Fibroblast of lung (primary cell): ENCODE measurements at regions not wholly inside any gene's neighbourhood (a gene's known extent, or its start where the extent isn't known, plus 50 kb on each side); places are given as distances from the start of the nearest gene placed in this dataset.

ENCODE experiments used
- EZH2 ChIP-seq: IDR thresholded peaks from 2 replicates; pipeline ENCODE4 v1.5.1; 2012; ENCODE audit warnings: low read length, control low read depth, mild to moderate bottlenecking; ENCODE audit errors: missing control alignments
- TF ChIP-seq, protein P1 (sequence below), 2 donors: IDR thresholded peaks in 1 of 2; conservative IDR thresholded peaks in 1 of 2; 1 replicate in 1 of 2; 2 replicates in 1 of 2; pipeline ENCODE4 v1.5.1; 2011 to 2012; ENCODE audit warnings: low read length in 2 of 2, control low read depth in 1 of 2, inconsistent platforms in 1 of 2, low read depth in 1 of 2, mild to moderate bottlenecking in 1 of 2

DNA sequence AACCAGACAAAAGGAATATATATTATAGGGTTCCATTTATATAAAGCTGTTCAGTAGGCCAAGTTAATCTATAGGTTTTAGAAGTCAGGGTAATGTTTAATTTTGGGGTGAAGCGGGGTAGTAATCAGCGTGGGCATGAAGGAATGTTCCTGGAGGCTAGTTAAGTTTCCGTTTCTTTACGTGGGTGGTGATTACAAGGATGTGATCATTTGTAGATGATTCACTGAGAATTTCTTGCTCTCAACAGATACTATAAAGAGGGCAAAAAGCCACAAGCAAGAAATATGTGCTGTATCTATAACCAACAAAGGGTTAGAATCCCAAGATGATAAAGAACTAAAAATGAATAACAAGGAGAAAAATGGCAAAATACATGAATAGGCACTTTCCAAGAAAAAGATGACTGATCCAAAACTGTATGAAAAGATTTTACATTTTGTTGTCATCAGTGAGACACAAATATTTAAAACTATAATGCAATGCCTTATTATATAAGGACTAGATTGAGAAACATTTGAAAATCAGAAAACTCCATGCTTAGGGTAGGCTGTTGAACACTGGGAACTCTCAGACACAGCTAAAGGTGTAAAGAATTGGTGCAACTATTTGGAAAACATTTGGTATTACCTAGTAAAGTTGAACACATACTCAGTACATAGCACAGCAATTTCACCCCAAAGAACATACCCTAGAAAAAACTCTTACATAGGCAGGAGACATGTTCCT lies 224.3 kb upstream of the S1PR3 start:
- TF ChIP-seq, protein P1, sequence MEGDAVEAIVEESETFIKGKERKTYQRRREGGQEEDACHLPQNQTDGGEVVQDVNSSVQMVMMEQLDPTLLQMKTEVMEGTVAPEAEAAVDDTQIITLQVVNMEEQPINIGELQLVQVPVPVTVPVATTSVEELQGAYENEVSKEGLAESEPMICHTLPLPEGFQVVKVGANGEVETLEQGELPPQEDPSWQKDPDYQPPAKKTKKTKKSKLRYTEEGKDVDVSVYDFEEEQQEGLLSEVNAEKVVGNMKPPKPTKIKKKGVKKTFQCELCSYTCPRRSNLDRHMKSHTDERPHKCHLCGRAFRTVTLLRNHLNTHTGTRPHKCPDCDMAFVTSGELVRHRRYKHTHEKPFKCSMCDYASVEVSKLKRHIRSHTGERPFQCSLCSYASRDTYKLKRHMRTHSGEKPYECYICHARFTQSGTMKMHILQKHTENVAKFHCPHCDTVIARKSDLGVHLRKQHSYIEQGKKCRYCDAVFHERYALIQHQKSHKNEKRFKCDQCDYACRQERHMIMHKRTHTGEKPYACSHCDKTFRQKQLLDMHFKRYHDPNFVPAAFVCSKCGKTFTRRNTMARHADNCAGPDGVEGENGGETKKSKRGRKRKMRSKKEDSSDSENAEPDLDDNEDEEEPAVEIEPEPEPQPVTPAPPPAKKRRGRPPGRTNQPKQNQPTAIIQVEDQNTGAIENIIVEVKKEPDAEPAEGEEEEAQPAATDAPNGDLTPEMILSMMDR (conservative IDR thresholded peaks at IDR 0.05 in 1 of 2, IDR thresholded peaks at IDR 0.05 in 1 of 2; ENCODE audit: low read depth in 1 of 2, low read length in 2 of 2) = no peak
- no peak for TF ChIP-seq EZH2
